ENCODE measurements at regions not wholly inside any gene's neighbourhood (a gene's known extent, or its start where the extent isn't known, plus 50 kb on each side); places are given as distances from the start of the nearest gene placed in this dataset.

- Histone ChIP-seq H3K4me1 (ENCODE audit: control insufficient read depth, insufficient read depth, low read length, poor library complexity, severe bottlenecking) (no peaks in the 10 kb centered on the region), H3K9me3 (ENCODE audit: control insufficient read depth, low read length) (no peaks in the 10 kb centered on the region), H3K36me3 (ENCODE audit: control insufficient read depth, insufficient read depth, low read length) (no peaks in the 10 kb centered on the region)
These were observed 562.8 kb downstream of the ADCYAP1 start for GRCh38 chr18:1467461-1467964.

GRCh38 chr18:1468550-1468949, 563.9 kb downstream of the ADCYAP1 start:
- Histone ChIP-seq H3K4me3 (ENCODE audit: insufficient read depth, low read depth, low read length, poor library complexity, severe bottlenecking) (no peak overlapping the region), H3K27me3 (replicated peaks; ENCODE audit: control insufficient read depth, insufficient read depth, low read length, poor library complexity, severe bottlenecking) (no peaks in the 10 kb centered on the region), H3K27ac (ENCODE audit: insufficient read depth, low read length, poor library complexity, severe bottlenecking) (no peak overlapping the region), H3K4me1 (ENCODE audit: control insufficient read depth, insufficient read depth, low read length, poor library complexity, severe bottlenecking) (no peaks in the 10 kb centered on the region), H3K36me3 (ENCODE audit: control insufficient read depth, insufficient read depth, low read length) (no peaks in the 10 kb centered on the region), H3K9me3 (ENCODE audit: control insufficient read depth, low read length) (no peaks in the 10 kb centered on the region)
- DNase-seq = no peak

More at GRCh38 chr18:1467461-1467964, 562.8 kb downstream of the ADCYAP1 start:
- DNase-seq = no peak
- no peaks in the 10 kb centered on the region for H3K27me3 ChIP-seq (replicated peaks; ENCODE audit: control insufficient read depth, insufficient read depth, low read length, poor library complexity, severe bottlenecking)
- no peak overlapping the region for H3K4me3 ChIP-seq (ENCODE audit: insufficient read depth, low read depth, low read length, poor library complexity, severe bottlenecking)
- H3K27ac ChIP-seq (ENCODE audit: insufficient read depth, low read length, poor library complexity, severe bottlenecking) = no peak overlapping the region

GRCh38 chr18:1475867-1476266, 571.2 kb downstream of the ADCYAP1 start:
- Histone ChIP-seq H3K27ac (ENCODE audit: insufficient read depth, low read length, poor library complexity, severe bottlenecking) (no peak overlapping the region), H3K4me3 (ENCODE audit: insufficient read depth, low read depth, low read length, poor library complexity, severe bottlenecking) (no peak overlapping the region), H3K4me1 (ENCODE audit: control insufficient read depth, insufficient read depth, low read length, poor library complexity, severe bottlenecking) (no peaks in the 10 kb centered on the region), H3K36me3 (ENCODE audit: control insufficient read depth, insufficient read depth, low read length) (no peaks in the 10 kb centered on the region), H3K27me3 (replicated peaks; ENCODE audit: control insufficient read depth, insufficient read depth, low read length, poor library complexity, severe bottlenecking) (no peaks in the 10 kb centered on the region), H3K9me3 (ENCODE audit: control insufficient read depth, low read length) (no peaks in the 10 kb centered on the region)
- no peak for DNase-seq

DNA sequence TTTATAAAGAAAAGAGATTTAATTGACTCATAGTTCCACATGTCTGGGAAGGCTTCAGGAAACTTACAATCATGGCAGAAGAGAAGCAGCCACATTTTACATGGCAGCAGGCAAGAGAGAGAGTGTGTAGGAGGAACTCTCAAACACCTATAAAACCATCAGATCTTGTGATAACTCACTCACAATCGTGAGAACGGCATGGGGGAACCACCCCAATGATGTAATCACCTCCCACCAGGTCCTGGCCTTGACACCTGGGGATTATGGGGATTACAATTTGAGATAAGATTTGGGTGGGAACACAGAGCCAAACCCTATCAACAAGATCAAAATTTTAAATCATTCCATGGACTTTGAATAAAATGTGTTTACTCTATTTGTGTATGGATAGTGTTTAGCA, 575.6 kb downstream of the ADCYAP1 start:
- Histone ChIP-seq H3K36me3 (ENCODE audit: control insufficient read depth, insufficient read depth, low read length) (no peaks in the 10 kb centered on the region), H3K27ac (ENCODE audit: insufficient read depth, low read length, poor library complexity, severe bottlenecking) (no peak overlapping the region), H3K4me3 (ENCODE audit: insufficient read depth, low read depth, low read length, poor library complexity, severe bottlenecking) (no peak overlapping the region), H3K9me3 (ENCODE audit: control insufficient read depth, low read length) (no peaks in the 10 kb centered on the region), H3K4me1 (ENCODE audit: control insufficient read depth, insufficient read depth, low read length, poor library complexity, severe bottlenecking) (no peaks in the 10 kb centered on the region), H3K27me3 (replicated peaks; ENCODE audit: control insufficient read depth, insufficient read depth, low read length, poor library complexity, severe bottlenecking) (no peaks in the 10 kb centered on the region)
- no peak for DNase-seq

DNA sequence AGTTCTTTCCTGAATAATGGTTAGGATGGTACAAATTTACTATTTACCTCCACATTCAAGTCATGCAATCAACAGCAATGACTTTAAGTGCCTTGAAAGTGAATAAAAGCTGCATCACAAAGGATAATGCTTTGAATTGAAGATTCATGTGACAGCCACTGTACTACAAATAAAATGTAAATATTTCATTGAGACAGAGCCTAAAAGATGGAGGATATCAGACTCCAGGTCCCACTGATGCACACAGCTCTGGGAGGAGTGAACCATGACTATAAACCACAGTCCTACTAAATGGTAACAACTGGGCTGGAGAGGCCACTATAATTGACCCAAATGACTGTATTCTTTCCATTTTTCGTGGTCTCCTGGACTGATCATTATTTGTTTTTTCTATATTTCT, 576.9 kb downstream of the ADCYAP1 start:
- Histone ChIP-seq H3K27ac (ENCODE audit: insufficient read depth, low read length, poor library complexity, severe bottlenecking) (no peak overlapping the region), H3K36me3 (ENCODE audit: control insufficient read depth, insufficient read depth, low read length) (no peaks in the 10 kb centered on the region), H3K27me3 (replicated peaks; ENCODE audit: control insufficient read depth, insufficient read depth, low read length, poor library complexity, severe bottlenecking) (no peaks in the 10 kb centered on the region), H3K4me1 (ENCODE audit: control insufficient read depth, insufficient read depth, low read length, poor library complexity, severe bottlenecking) (no peaks in the 10 kb centered on the region), H3K9me3 (ENCODE audit: control insufficient read depth, low read length) (no peaks in the 10 kb centered on the region), H3K4me3 (ENCODE audit: insufficient read depth, low read depth, low read length, poor library complexity, severe bottlenecking) (no peak overlapping the region)
- no peak for DNase-seq

DNA sequence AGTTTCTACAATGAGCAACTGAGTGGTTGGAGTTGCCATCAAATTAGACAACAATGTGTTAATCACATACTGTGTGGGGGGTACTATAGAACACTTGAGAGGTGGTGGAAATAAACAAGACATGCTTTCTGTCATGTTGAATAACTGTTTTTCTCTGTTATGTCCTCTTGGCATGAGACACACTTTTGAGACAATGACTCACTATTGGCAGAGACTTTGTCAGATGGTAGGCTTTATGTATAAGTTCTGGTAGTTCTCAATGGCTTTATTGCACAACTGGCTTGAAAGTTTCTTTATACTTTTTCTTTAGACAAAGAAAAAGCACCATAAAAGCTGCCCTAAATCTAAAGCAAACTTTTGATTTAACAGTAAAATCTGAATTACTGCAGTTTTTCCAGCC, 578.7 kb downstream of the ADCYAP1 start:
- Histone ChIP-seq H3K27ac (ENCODE audit: insufficient read depth, low read length, poor library complexity, severe bottlenecking) (no peak overlapping the region), H3K27me3 (replicated peaks; ENCODE audit: control insufficient read depth, insufficient read depth, low read length, poor library complexity, severe bottlenecking) (no peaks in the 10 kb centered on the region), H3K9me3 (ENCODE audit: control insufficient read depth, low read length) (no peaks in the 10 kb centered on the region), H3K4me3 (ENCODE audit: insufficient read depth, low read depth, low read length, poor library complexity, severe bottlenecking) (no peak overlapping the region), H3K4me1 (ENCODE audit: control insufficient read depth, insufficient read depth, low read length, poor library complexity, severe bottlenecking) (no peaks in the 10 kb centered on the region), H3K36me3 (ENCODE audit: control insufficient read depth, insufficient read depth, low read length) (no peaks in the 10 kb centered on the region)
- no peak for DNase-seq

GRCh38 chr18:1487457-1487856, 582.8 kb downstream of the ADCYAP1 start:
- H3K9me3 ChIP-seq (ENCODE audit: control insufficient read depth, low read length) = no peaks in the 10 kb centered on the region
- DNase-seq = no peak
- no peaks in the 10 kb centered on the region for H3K4me1 ChIP-seq (ENCODE audit: control insufficient read depth, insufficient read depth, low read length, poor library complexity, severe bottlenecking)
- no peak overlapping the region for H3K4me3 ChIP-seq (ENCODE audit: insufficient read depth, low read depth, low read length, poor library complexity, severe bottlenecking)
- H3K27me3 ChIP-seq (replicated peaks; ENCODE audit: control insufficient read depth, insufficient read depth, low read length, poor library complexity, severe bottlenecking) = no peaks in the 10 kb centered on the region
- H3K27ac ChIP-seq (ENCODE audit: insufficient read depth, low read length, poor library complexity, severe bottlenecking) = no peak overlapping the region
- H3K36me3 ChIP-seq (ENCODE audit: control insufficient read depth, insufficient read depth, low read length) = no peaks in the 10 kb centered on the region

DNA sequence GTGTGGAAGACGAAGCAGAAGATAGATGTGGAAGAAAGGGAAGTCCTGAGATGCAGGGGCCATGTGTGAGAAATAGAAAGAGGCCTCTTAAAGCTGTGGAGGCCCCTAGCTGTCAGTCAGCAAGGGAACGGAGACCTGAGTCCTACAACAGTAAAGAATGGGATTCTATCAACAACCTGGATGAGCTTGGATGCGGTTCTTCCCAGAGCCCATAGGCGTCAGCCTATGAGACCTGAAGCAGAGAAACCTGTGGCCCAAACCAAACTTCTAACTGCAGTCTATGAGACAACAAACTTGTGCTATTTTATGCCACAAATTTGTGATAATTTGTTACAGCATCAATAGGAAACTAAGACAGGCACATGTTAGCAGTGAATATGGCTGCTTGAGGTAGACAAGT, 583.7 kb downstream of the ADCYAP1 start:
- no peaks in the 10 kb centered on the region for H3K27me3 ChIP-seq (replicated peaks; ENCODE audit: control insufficient read depth, insufficient read depth, low read length, poor library complexity, severe bottlenecking)
- DNase-seq = no peak
- no peak overlapping the region for H3K4me3 ChIP-seq (ENCODE audit: insufficient read depth, low read depth, low read length, poor library complexity, severe bottlenecking)
- H3K9me3 ChIP-seq (ENCODE audit: control insufficient read depth, low read length) = no peaks in the 10 kb centered on the region
- H3K27ac ChIP-seq (ENCODE audit: insufficient read depth, low read length, poor library complexity, severe bottlenecking) = no peak overlapping the region
- H3K4me1 ChIP-seq (ENCODE audit: control insufficient read depth, insufficient read depth, low read length, poor library complexity, severe bottlenecking) = no peaks in the 10 kb centered on the region
- no peaks in the 10 kb centered on the region for H3K36me3 ChIP-seq (ENCODE audit: control insufficient read depth, insufficient read depth, low read length)

DNA sequence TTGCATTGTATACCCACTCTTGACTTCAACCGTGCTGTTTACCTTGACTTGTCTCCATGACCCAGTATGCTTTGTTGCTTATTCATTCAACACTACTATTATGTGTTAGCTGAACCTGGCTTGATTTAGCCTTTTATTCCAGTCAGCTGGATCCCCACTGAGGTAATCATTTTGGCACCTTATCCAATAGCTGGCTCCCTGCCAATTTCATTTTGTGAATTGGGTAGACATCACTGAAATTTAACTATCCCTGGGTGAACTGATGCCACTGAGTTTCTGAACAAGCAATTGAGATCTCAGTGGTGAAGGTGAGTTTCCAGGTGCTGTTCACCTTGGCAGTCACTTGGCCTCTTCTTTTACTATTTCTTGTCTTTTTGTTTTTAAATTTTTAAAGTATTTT, 584.3 kb downstream of the ADCYAP1 start:
- no peaks in the 10 kb centered on the region for H3K36me3 ChIP-seq (ENCODE audit: control insufficient read depth, insufficient read depth, low read length)
- no peak overlapping the region for H3K4me3 ChIP-seq (ENCODE audit: insufficient read depth, low read depth, low read length, poor library complexity, severe bottlenecking)
- H3K9me3 ChIP-seq (ENCODE audit: control insufficient read depth, low read length) = no peaks in the 10 kb centered on the region
- DNase-seq = no peak
- H3K27me3 ChIP-seq (replicated peaks; ENCODE audit: control insufficient read depth, insufficient read depth, low read length, poor library complexity, severe bottlenecking) = no peaks in the 10 kb centered on the region
- no peaks in the 10 kb centered on the region for H3K4me1 ChIP-seq (ENCODE audit: control insufficient read depth, insufficient read depth, low read length, poor library complexity, severe bottlenecking)
- H3K27ac ChIP-seq (ENCODE audit: insufficient read depth, low read length, poor library complexity, severe bottlenecking) = no peak overlapping the region

- DNase-seq = no peak
- no peaks in the 10 kb centered on the region for H3K27me3 ChIP-seq (replicated peaks; ENCODE audit: control insufficient read depth, insufficient read depth, low read length, poor library complexity, severe bottlenecking)
- no peak overlapping the region for H3K27ac ChIP-seq (ENCODE audit: insufficient read depth, low read length, poor library complexity, severe bottlenecking)
- no peaks in the 10 kb centered on the region for H3K4me1 ChIP-seq (ENCODE audit: control insufficient read depth, insufficient read depth, low read length, poor library complexity, severe bottlenecking)
- no peaks in the 10 kb centered on the region for H3K9me3 ChIP-seq (ENCODE audit: control insufficient read depth, low read length)
- no peaks in the 10 kb centered on the region for H3K36me3 ChIP-seq (ENCODE audit: control insufficient read depth, insufficient read depth, low read length)
- no peak overlapping the region for H3K4me3 ChIP-seq (ENCODE audit: insufficient read depth, low read depth, low read length, poor library complexity, severe bottlenecking)
These were observed 590.7 kb downstream of the ADCYAP1 start for GRCh38 chr18:1495387-1495786.

DNA sequence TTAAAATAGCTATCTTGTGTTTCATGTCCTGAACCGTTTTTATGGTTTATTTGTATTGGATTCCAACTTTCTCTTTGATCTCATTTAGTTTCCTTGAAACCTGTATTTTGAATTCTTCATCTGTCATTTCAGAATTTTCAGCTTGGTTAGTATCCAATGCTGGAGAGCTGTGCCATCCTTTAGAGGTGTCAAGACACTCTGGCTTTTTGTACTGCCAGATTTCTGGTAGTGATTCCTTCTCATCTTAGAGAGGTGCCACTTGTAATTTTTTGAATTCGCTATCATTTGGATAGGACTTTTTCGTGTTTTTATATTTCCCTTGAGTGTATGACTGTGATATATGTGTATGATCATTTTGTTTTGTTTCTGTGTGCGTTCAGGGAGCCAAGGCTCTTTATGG, 591.4 kb downstream of the ADCYAP1 start:
- no peak for DNase-seq
- Histone ChIP-seq H3K27ac (ENCODE audit: insufficient read depth, low read length, poor library complexity, severe bottlenecking) (no peak overlapping the region), H3K4me3 (ENCODE audit: insufficient read depth, low read depth, low read length, poor library complexity, severe bottlenecking) (no peak overlapping the region)

More for the DNA sequence above, 591.4 kb downstream of the ADCYAP1 start:
- Histone ChIP-seq H3K27me3 (replicated peaks; ENCODE audit: control insufficient read depth, insufficient read depth, low read length, poor library complexity, severe bottlenecking) (no peaks in the 10 kb centered on the region), H3K36me3 (ENCODE audit: control insufficient read depth, insufficient read depth, low read length) (no peaks in the 10 kb centered on the region), H3K9me3 (ENCODE audit: control insufficient read depth, low read length) (no peaks in the 10 kb centered on the region), H3K4me1 (ENCODE audit: control insufficient read depth, insufficient read depth, low read length, poor library complexity, severe bottlenecking) (no peaks in the 10 kb centered on the region)
